Fibroblast of pulmonary artery (primary cell): ENCODE measurements at regions not wholly inside any gene's neighbourhood (a gene's known extent, or its start where the extent isn't known, plus 50 kb on each side); places are given as distances from the start of the nearest gene placed in this dataset.

ENCODE experiments used
- DNase-seq: peaks from one replicate; pipeline ENCODE4 v3.0.0-alpha.2; 2010; ENCODE audit warnings: low read depth
- H3K4me3 ChIP-seq: replicated peaks from 2 replicates; pipeline ENCODE4 v1.5.1; 2011; ENCODE audit warnings: low read depth, mild to moderate bottlenecking, control low read depth, low read length, moderate library complexity
- TF ChIP-seq, protein P1 (sequence below): IDR thresholded peaks from 2 replicates; pipeline ENCODE4 v1.5.1; 2011; ENCODE audit warnings: mild to moderate bottlenecking, control low read depth, low read length, inconsistent platforms; ENCODE audit errors: missing control alignments

DNA sequence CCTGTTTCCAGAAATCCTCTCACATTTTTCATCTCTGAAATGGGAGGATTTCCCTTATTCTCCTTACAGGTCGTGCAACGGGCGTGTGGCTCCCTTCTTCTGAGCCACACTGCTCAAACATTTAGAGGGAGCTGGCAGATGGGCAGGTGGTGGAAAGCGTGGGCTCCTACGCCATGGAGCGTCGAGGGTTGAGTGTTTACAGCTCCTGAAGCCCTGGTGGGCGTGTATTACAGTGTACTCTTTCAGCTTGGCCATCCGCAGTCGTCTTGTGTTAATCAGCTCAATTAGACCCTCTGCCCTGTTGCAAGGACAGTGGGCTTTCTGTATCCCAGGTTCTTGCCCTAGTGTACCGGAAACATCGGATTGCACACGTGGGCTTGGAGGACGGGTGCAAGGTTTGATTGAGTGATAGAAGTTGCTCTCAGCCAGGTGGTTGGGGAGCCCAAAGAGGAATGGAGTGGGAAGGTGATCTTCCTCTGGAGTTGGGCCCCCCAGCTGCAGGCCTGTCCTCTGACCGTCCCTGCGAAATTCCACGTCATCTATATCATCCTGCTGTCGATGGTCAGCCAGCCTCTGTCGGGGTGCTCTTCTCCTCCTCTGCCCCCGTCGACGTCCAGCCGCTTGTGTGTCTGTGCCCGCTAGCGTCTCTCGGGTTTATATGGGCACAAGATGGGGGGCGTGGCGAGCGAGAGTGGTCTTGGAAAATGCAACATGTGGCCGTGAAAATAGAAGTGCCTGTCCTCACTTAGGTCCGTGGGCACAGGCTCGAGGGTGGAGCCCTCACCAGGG, 120.3 kb upstream of the DSEL start:
- TF ChIP-seq, protein P1, sequence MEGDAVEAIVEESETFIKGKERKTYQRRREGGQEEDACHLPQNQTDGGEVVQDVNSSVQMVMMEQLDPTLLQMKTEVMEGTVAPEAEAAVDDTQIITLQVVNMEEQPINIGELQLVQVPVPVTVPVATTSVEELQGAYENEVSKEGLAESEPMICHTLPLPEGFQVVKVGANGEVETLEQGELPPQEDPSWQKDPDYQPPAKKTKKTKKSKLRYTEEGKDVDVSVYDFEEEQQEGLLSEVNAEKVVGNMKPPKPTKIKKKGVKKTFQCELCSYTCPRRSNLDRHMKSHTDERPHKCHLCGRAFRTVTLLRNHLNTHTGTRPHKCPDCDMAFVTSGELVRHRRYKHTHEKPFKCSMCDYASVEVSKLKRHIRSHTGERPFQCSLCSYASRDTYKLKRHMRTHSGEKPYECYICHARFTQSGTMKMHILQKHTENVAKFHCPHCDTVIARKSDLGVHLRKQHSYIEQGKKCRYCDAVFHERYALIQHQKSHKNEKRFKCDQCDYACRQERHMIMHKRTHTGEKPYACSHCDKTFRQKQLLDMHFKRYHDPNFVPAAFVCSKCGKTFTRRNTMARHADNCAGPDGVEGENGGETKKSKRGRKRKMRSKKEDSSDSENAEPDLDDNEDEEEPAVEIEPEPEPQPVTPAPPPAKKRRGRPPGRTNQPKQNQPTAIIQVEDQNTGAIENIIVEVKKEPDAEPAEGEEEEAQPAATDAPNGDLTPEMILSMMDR, result no peak
- H3K4me3 ChIP-seq, result no peak overlapping the region
- no peak for DNase-seq

DNA sequence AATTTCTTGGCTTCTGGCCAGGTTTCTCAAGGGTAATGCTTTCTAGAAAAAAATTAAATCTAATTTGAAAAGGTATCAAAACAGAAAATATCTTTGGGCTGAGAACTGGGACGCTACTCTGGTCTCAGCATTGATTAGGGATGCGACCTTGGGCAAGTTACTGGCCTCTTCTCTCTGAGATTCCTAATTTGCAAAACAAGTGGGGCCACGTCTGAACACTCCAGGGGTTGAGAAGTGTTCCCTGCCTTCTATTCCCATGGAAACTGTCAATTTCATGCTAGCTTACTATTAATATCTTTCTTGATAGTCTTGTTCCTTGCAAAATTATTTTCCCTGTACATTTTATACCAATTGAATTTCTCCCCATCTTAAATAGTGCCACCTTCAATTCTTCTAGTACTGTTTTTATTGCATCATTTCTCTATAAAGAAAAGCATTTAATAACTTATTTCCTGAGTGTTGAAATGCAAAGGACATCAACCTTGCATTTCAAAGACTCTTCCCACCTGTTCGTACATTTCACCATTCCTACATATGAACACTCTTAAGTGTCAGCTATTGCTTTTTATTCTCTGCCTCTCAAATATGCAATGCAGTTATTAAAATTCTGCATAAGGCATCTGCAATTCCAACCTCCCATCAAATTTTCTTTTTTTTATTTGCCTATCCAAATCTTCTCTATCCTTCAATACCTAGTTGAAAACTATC, 118.3 kb upstream of the DSEL start:
- TF ChIP-seq, protein P1, result no peak
- no peak overlapping the region for H3K4me3 ChIP-seq
- no peak for DNase-seq

DNA sequence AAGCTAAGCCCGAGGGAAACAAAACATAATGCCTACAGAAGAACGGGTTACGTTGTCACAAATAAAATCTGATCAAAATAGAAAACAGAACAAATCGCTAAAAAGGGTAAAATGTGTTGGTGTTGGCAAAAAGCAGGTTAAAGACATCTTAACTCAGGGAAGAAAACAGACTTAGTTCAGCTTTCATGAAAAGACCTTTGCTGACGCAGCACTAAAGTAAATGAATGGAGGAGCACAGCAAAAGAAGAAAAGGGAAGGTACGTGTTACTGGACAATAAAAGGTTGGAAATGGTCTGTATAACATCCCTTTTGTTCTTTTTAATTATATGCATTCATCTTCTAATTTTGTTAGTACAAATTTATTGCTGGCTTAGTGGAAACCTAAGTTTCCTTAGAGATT, 117.4 kb upstream of the DSEL start:
- TF ChIP-seq, protein P1, result no peak
- DNase-seq, result no peak
- H3K4me3 ChIP-seq, result no peak overlapping the region

DNA sequence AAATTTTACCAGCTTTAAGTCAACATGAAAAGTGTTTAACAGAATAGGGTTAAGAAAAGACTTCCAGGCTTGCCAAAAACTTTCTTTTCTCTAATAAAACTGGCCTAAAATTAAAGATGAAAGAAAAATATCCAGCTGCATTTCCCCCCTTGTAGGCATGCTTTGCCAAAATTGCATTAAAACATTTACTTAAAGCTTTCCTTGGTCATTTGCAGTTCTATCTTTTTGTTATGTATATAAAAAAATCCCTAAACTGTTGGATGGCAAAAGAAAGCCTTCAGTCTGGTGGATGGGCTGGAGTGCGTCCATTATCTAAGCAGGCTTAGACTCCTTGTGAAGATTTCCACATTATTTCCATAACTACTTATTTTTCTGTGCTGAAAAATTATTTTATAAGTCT, 105.4 kb upstream of the DSEL start:
- H3K4me3 ChIP-seq, result no peak overlapping the region
- TF ChIP-seq, protein P1, result no peak
- no peak for DNase-seq

DNA sequence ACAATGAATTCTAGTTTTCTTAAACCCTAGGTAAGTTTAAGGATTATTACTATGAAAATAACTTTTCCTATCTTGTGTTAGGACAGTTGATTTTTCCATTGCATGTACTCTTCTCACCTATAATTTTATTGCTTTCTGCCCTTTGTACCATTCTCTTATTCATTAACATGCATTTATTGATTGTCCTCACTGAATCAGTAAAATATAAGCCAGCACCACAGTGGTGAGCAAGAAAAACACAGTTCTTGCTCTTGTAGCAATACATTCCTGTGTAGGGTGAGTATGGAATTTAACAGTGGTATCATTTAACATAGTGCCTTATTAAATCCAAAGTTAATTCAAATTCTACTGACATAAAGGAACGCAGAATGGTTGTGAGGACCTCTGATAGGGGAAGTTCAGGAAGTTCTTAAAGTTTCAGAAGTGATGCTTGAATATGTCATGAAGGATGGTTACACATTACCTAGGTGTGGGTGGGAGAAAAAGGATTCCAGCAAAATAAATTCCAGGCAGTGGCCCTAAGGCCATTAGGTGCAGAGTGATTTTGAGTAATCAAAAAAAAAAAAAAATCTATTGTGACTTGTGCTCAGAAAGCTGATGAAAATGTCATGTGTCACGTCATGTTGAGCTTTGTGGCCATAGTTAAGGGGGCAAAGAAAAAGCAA, 104.7 kb upstream of the DSEL start:
- DNase-seq, result no peak
- TF ChIP-seq, protein P1, result no peak
- H3K4me3 ChIP-seq, result no peak overlapping the region

DNA sequence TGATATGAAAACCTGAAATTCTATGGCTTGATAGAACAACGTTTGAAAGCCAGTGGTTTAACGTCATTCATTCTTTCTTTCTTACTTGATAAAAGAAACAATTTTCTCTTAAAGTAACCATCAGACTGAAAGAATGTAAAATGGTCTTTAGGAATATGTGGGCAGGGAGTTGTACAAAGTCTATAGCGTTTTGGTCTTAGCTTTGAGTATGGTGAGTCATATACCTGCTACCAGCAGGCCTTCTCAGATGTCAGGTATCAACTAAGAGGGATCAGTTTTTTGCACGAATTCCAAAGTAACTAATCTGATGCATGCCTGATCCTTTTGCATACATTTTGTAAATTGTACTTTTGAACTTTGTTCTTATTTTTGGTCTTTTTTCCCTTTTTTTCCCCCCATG, 101.5 kb upstream of the DSEL start:
- no peak overlapping the region for H3K4me3 ChIP-seq
- DNase-seq, result no peak
- TF ChIP-seq, protein P1, result no peak
